NCI-H128 (cell line): ENCODE measurements at regions not wholly inside any gene's neighbourhood (a gene's known extent, or its start where the extent isn't known, plus 50 kb on each side); places are given as distances from the start of the nearest gene placed in this dataset.

Experiments used
- DNase-seq: peaks from one replicate; lab custom pipeline; 2025; ENCODE audit not compliant: unreplicated experiment; lab: John Stamatoyannopoulos, UW

DNA sequence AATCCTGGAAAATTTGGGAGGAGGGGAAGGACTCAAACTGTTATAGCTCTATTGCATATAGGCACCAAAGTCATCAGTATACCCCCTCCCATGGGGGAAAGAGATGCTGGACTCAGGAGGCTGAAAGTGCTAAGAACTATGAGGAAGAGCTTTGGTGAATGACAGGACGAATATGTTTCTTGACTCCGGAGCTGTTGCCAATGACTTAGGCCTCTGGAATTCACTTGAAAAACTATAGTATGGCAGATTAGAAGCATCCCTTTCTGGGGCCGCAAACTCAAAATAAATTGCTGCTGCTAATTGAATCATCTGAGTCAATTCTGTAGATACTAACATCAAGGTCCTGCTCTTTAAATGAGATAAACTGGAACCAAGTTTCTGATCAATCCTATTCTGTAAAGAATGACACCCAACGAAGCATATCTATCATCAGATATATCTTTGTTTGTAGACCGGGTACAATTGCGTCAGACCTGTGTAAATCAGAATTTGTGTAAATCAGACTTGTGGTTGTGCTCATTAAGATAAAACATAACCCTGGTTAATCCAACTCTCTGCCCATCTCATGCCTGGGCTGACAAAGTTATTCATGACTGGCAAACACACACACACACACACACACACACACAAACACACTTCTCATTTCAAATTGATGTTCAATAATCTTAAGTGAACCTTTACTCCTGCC lies 1793.8 kb upstream of the PCDH20 start:
- no peak for DNase-seq

DNA sequence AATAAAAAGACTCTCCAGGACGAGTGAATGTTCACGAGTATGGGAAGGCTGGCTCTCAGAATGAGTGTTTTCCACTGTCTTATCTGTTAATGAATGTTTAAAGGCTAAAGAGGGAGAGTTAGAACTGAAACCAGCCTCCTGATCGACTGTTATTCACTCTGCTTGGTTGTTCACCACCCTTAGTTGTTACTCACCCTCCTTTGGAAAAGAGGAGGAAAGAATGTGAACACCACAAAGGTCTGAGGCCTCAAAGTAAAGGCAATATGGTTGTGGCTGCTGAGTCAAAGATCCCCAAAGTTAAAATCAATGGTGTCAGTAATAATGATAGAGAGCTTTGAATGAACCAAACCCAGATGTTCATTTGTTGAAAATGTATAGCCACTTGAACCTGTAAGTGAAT lies 1793.2 kb upstream of the PCDH20 start:
- DNase-seq: no peak

DNA sequence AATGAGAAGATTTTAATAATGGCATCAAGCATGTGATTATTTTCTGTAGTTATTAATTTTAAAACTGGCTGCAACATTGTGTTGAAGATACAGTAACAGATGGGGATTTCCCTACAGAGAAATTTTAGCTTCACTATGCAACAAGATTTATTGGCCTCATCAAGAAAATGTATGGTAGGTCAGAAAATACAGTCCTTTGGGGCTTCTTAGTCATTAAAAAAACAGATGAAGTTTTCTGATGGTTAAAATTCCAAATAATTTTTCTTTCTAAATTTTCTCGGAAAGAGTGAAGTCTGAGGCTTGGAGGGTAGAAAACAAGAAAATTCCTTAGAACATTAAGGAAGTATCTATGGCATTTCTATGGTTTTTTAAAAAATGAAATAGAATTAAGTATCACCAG lies 1790.8 kb upstream of the PCDH20 start:
- no peak for DNase-seq

DNA sequence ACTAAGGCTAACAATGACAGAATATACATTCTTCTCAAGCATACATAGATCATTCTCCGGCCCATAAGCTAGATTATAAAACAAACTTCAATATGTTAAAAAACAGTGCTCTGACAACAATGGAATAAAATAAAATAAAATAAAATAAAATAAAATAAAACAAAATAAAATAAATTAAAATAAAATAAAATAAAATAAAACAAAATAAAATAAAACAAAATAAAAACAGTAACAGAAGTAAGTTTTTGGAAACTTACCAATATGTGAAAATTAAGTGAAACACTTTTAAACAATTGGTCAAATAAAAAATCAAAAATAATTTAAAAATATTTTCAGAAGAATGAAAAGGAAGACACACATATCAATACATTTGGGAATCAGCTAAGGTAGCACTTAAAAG lies 1785.8 kb upstream of the PCDH20 start:
- no peak for DNase-seq

DNA sequence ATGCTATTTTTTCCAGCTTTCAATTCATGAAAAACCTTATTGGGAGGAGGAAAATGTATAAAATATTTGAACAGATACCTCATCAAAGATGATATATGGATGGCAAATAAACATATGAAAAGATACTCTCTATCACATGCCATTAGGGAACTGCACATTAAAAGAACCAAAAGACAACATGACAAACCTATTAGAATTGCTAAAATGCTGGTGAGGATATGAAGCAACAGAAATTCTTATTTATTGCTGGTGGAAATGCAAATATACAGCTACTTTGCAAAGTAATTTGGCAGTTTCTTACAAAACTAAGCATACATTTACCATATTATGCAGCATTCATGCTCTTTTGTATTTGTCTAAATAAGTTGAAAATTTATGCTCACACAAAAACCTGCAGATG lies 1783.9 kb upstream of the PCDH20 start:
- DNase-seq: no peak

DNA sequence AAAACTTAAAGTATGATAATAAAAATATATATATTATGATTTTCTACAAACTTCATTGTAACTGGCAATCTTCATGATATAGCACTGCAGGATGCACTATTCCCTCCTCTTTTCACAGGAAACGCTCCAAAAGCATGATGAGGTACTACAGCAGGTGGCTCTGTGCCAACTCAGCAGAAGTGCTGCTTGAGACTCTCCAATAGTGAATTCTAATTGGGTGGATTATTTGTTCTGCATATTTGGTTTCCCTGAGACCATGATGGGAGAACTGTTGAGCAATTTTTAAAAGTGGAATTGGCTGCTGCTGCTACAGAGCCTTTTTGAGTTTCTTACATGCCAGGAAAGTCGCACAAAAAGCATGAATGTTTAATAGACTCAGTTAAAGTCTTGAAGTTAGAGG lies 1782.4 kb upstream of the PCDH20 start:
- DNase-seq: peak; percentile 22

DNA sequence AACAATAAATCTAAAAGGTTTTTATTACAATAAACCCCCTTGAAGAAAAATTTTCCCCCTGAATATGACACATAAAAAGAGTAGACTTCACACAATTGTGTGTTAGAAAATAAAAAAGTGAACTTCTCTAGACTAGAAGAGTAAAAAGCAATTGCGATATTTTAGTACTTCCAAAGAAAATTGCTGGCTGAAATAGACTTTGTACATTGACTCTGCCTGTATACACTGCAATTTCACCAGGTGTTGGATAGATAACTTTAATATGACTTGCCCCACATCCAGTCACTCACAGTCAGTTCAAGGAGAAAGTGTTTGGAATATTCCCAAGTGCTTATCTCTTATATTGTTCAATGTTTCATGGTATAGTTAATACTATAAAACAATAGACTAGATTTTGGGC lies 1780.1 kb upstream of the PCDH20 start:
- DNase-seq: no peak

DNA sequence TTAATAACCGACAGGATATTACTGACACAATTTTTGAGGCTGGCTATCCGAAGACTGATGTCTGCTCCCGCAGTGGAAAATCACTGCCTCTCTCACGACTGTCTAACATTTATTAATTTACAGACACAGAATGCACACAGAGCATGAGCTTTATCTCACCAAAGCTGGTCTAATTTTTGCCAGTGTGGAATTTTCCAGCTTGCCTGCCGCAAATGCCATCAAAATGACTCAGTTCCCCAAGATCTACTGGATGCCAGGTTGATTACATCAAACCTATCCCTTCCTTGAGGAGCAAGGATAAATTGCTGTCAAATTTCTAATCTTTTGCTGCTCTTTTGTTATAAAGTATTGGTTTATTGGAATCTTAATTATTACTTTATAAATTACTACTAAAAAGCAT lies 1775.1 kb upstream of the PCDH20 start:
- DNase-seq: no peak

DNA sequence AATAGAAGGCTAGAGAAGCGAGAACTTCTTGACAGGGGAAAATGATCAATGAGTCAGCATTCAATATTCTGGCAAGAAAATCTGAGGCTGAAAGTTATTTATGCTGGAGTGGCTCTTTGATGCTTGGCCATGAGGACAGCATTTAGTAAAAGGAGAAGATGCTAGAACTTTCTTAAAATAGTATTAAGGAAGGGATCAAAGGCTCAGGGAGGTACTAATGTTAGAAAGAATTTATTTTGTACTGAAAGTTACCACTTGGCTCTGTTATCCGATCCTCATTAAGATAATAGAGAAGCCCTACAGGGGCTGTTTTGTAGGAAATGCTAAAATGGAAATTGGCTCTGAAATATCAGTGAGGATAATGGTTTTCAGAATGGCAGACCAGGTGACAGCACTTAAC lies 1774.6 kb upstream of the PCDH20 start:
- DNase-seq: peak; percentile 7

DNA sequence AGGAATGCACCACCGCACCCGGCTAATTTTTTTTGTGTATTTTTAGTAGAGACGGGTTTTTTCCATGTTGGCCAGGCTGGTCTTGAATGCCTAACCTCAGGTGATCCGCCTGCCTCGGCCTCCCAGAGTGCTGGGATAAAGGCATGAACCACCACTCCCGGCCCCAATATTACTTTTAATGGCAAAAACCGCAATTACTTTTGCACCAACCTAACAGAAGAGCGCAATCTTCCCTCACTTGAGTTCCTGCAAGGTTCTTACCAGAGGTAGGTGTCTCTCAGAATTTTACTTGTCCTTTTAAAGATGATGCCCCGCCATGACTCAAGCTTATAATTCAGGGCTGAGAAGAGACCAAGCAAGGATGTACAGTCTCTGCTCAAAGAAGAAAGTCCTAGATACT lies 1774.1 kb upstream of the PCDH20 start:
- no peak for DNase-seq

DNA sequence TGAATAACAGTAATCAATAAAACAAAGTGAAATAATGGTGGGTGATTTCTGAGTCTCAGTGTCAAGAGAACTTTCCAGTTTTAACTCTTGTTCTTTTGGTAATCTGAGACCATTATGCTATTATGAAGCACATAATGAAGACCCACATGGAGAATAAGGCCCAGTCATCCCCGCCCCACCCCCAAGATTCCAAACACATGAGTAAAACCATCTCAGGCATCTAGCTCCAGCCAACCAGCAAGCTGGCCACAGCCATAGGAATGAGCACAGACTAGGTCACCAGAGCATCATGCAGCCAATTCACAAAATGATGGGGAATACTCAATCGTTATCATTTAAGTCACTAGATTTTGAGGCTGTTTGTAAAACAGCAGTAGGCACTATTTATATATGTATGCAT lies 1769.0 kb upstream of the PCDH20 start:
- DNase-seq: no peak

DNA sequence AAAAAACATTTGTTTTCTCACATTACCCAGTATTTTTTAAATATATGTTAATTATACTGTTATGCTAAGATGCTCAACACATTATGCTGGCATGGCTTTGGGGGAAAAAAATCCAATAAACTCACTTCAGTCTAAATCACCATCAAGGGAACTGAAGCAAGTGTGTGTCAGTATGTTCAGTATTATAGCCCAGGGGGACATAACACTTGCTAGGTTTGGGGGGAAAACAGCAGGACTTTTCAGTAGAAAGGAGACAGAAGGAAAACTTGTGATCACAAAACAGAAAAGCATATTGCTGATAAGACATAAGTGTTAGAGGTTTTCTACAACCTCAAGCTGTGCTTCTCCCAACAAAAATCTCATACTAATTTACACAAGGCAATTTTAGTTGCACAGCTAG lies 1759.9 kb upstream of the PCDH20 start:
- DNase-seq: no peak

DNA sequence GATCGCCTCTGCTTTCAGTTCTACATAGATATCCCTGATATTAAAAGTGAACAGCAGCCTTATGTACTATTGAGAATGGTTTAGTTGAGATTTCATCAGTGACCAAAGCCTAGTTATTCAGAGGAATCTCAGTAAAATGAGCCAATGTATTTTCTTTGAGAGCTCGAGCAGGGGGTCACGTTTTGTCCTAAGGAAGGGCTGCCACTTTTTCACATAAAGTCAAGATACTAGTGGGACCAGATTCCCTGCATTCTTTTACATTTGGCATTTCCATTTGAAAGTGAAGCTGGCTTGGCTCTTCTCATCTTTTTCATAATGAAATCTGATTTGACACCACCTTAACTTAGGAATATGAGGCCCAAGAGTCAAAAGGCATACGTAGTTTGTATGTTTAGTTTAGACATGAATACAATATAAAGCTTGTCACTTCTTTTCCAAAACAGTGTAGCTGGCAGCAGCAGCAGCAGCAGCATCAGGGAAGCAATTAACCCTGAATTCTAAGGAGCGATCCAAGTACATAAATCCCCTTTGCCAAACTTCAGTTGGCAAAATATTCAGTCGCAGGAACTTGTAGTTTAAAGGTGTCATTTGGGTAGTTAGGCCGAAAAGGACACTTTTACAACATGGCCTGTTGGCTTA lies 1752.2 kb upstream of the PCDH20 start:
- no peak for DNase-seq

DNA sequence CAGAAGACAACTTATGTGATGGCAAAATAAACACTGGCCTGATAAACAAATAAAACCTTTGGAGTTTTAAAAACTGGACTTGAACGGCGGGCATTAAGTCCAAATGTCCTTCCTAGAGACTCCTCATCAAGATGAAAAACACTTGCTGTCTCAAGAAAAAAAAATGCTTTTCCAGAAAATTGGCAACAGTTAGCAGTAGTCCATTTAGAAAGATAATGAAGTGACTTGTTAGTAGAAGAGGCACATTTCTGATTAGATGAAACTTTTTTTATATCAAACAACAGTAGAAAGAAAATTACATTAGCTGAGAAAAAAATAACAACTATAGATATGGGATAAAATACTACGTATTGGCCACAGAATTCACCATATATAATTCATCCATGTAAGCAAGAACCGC lies 1750.7 kb upstream of the PCDH20 start:
- no peak for DNase-seq

DNA sequence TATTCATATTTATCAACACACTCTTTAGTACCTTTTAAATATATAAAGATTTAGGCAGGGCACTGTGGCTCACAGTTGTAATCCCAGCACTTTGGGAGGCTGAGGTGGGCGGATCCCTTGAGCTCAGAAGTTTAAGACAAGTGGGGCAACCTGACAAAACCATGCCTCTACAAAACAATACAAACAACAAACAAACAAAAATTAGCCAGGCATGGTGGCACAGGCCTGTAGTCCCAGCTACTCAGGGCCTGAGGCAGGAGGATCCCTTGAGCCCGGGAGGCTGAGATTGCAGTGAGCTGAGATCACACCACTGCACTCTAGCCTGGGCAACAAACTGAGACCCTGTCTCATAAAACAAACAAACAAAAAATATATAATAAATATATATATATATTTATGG lies 1748.3 kb upstream of the PCDH20 start:
- no peak for DNase-seq

DNA sequence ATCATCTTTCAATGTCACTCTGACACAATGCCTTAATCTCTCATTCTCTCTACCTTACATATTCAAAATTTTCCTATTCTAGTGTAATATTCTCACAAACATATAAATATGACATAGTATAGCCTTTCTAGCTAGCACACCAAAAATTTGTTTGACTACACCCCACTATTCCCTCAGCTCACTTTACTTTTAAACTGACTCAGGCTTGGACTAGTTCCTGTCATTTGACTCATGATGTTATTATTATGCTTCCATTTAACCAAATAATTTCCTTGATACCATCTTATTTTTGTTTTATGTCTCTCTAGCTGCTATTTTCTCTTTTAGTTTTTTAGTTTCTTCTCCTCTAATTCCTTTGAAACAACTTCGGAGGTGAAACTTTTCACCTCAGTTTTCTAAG lies 1745.6 kb upstream of the PCDH20 start:
- no peak for DNase-seq

DNA sequence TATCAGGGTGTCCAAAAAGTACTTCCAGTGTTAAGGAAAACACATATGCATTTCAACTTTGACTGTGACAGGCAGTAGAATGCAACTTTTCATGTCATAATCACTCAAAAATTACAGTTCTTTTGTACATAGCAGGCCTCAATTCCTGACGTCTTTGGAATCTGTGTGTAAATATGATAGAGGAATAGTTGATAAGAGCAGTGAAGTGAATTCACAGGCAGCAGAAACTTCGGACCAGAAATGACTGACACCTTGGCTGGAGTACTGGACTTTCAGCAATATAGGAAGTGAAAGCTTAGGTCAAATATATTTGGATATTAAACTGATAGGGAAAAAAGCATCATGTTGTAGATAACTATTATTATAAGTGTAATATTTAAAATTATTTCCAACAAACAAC lies 1741.2 kb upstream of the PCDH20 start:
- DNase-seq: no peak

DNA sequence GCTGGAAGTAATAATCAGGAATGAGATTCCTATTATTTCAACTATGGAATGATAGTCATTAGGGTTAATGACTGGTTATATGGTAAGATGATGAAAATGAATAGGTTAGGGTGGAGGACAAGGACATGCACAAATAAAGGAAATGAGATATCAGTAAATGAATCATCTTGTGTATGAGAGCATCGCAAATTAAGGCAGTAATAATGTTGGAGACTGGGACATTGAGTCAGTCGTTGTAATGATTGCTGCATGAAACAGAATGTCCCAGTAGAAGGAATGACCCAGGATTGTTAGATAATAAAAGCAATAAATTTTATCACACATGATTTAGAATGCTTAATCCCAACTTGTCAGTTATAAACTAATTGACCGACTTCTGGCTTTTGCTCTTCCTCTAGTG lies 1733.7 kb upstream of the PCDH20 start:
- DNase-seq: no peak

DNA sequence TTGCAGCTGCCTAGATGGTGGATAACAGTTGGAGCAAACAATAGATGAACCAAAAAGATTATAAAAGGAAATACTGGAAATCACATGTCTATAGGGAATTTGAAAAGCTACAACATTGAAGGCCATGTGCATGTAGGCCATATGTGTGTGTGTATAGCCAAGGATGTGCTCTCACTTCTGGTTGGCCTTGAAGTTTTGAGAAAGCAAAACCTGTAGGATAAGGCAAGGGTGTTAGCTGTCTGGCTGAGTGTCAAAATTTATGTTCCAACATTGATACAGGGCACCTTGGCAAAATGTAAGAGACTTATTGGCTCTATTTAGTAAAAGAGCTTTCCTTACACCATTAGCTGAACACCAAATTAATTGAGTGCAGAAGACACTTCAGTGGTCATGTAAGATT lies 1723.6 kb upstream of the PCDH20 start:
- DNase-seq: no peak

DNA sequence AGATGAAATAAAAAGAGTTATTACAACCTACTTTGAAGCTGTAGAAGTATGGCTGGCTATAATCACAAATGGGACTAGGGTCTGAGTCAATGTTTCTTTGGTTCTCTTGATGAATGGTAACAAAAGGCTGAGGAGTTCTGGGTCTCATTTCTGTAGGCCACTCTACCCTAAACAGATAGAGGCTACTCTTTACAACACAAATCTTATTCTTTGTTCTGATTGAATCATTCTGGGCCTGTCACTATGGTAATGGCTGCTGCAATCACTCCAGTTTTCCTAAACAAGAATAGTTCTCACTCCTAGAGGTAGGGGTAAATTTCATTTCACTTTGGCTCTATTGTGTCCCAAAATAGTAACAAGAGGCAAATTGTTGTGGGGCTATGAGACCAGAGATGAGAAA lies 1714.3 kb upstream of the PCDH20 start:
- no peak for DNase-seq

DNA sequence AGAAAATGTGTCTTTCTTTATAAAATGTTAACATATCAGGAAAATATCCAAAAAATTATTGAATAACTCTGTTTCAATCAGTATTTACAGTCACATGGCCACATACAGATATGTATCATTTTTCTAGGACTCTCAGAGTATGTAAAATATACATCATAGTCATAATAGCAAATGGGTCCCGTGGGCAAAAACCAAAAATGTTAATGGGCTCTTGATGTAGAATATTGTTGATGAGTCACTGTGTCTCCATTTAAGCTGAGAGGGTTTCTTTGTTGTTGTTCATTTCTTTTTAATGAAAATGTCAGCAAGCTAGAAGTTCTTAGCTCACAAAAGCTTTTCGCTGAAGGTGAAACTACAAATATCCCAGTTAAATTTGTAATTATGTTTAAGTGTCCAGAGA lies 1713.1 kb upstream of the PCDH20 start:
- DNase-seq: no peak

DNA sequence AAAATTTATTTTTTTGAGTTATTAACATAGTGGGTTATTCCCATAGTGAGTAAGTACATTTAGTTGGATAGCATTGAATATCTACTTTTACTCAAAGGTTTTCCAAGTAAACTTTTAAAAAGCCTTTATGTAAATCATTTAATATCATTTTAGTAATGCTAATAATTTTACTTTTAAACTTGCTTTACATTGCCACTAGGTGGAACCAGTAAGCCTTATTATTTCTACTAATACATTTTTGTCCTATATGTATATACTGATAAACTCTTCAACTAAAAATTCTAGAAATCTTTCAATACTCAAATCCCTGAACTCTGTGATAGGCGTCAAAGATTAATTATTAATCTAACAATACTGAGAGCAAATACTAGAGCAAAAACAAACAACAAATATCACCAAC lies 1709.2 kb upstream of the PCDH20 start:
- no peak for DNase-seq

DNA sequence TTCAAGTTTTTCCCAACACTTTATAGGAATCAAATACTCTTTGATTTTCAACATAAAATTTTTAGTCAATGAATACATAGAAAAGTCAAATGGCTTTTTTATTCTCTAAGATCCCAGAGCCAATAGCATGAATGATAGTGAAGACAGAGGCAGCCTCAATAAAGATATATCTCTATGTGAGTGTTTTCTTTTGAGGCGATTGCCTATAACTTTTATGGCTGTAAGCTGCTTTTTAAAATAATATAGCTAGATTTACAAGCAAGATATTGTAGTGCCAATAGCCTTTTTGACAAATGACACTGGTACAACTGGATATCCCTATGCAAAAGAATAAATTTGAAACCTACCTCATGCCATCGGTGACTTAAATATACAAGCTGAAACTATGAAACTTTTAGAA lies 1705.2 kb upstream of the PCDH20 start:
- DNase-seq: no peak
